Gastroesophageal sphincter (tissue), 3 donors: ENCODE measurements at regions not wholly inside any gene's neighbourhood (a gene's known extent, or its start where the extent isn't known, plus 50 kb on each side); places are given as distances from the start of the nearest gene placed in this dataset.

ENCODE experiments used
- CTCF ChIP-seq, 4 experiments: fragments of 200-600 bp in 2 of 4; fragments of 450-650 bp in 2 of 4; sonication (generic) in 1 of 4; IDR thresholded peaks; one replicate each; pipeline ENCODE4 v1.5.1; 2017 to 2019; ENCODE audit warnings: antibody characterized with exemption in 4 of 4, mild to moderate bottlenecking in 2 of 4, moderate library complexity in 2 of 4
- EP300 ChIP-seq: sonication (generic); formaldehyde crosslinking; IDR thresholded peaks from one replicate; pipeline ENCODE4 v1.6.1; 2017; ENCODE audit warnings: antibody characterized with exemption, mild to moderate bottlenecking
- POLR2A ChIP-seq, 2 donors: fragments of 450-650 bp; IDR thresholded peaks; one replicate each; pipeline ENCODE4 v1.6.1; 2017; ENCODE audit warnings: antibody characterized with exemption in 2 of 2, mild to moderate bottlenecking in 2 of 2, moderate library complexity in 1 of 2
- POLR2AphosphoS5 ChIP-seq: sonication (generic); formaldehyde crosslinking; IDR thresholded peaks from one replicate; pipeline ENCODE4 v1.6.1; 2017; ENCODE audit warnings: antibody characterized with exemption

- TF ChIP-seq POLR2A (IDR thresholded peaks at IDR 0.05) (no peak), CTCF (IDR thresholded peaks at IDR 0.05) (no peak), EP300 (no peak), POLR2AphosphoS5 (no peak)
Measured at GRCh38 chr5:126122942-126123341, 300.3 kb upstream of the GRAMD2B start.
